Activated T-cell treated with anti-CD3 and anti-CD28 coated beads, Interleukin-2, amount 50 U/mL, for 1 hour (primary cell): ENCODE measurements at regions not wholly inside any gene's neighbourhood (a gene's known extent, or its start where the extent isn't known, plus 50 kb on each side); places are given as distances from the start of the nearest gene placed in this dataset.
"Not testable (repeated sequence)": the region's sequence is repeated elsewhere in the genome, so short reads cannot be mapped to it uniquely, and the experiment has no call there.

ENCODE experiments used
- DNase-seq: peaks from one replicate; pipeline ENCODE4 v3.0.0-alpha.2; 2020

- no peak for DNase-seq
Observed at GRCh38 chr6:156262014-156262413, 515.2 kb upstream of the ARID1B start.

- no peak for DNase-seq
Observed at GRCh38 chr6:156260815-156261214, 516.4 kb upstream of the ARID1B start.

GRCh38 chr6:156258981-156259380 is 518.2 kb upstream of the ARID1B start:
- no peak for DNase-seq

GRCh38 chr6:156256161-156256560 is 521.0 kb upstream of the ARID1B start:
- no peak for DNase-seq

GRCh38 chr6:156254240-156254639 is 522.9 kb upstream of the ARID1B start:
- no peak for DNase-seq

GRCh38 chr6:156250593-156250992 is 526.6 kb upstream of the ARID1B start:
- no peak for DNase-seq

- DNase-seq = no peak
Observed at GRCh38 chr6:156242206-156242605, 535.0 kb upstream of the ARID1B start.

GRCh38 chr6:156231026-156231765 is 546.0 kb upstream of the ARID1B start:
- DNase-seq = no peak

- no peak for DNase-seq
Observed at GRCh38 chr6:156219973-156220372, 557.2 kb upstream of the ARID1B start.

- no peak for DNase-seq
Observed at GRCh38 chr6:156205678-156206077, 571.5 kb upstream of the ARID1B start.

- DNase-seq = no peak
Observed at GRCh38 chr6:156199182-156199581, 578.0 kb upstream of the ARID1B start.

- no peak for DNase-seq
Observed at GRCh38 chr6:156197513-156197912, 579.7 kb upstream of the ARID1B start.

- no peak for DNase-seq
Observed at GRCh38 chr6:156194981-156195380, 582.2 kb upstream of the ARID1B start.

- no peak for DNase-seq
Observed at GRCh38 chr6:156193381-156193780, 583.8 kb upstream of the ARID1B start.

- DNase-seq = no peak
Observed at GRCh38 chr6:156191895-156192294, 585.3 kb upstream of the ARID1B start.

GRCh38 chr6:156191390-156191789 is 585.8 kb upstream of the ARID1B start:
- not testable (repeated sequence) for DNase-seq

- no peak for DNase-seq
Observed at GRCh38 chr6:156190270-156190669, 586.9 kb upstream of the ARID1B start.

- DNase-seq = no peak
Observed at GRCh38 chr6:156189714-156190113, 587.5 kb upstream of the ARID1B start.

GRCh38 chr6:156189195-156189594 is 588.0 kb upstream of the ARID1B start:
- no peak for DNase-seq

GRCh38 chr6:156185113-156185512 is 592.1 kb upstream of the ARID1B start:
- DNase-seq = no peak

GRCh38 chr6:156183678-156184077 is 593.5 kb upstream of the ARID1B start:
- DNase-seq = no peak

- DNase-seq = no peak
Observed at GRCh38 chr6:156182356-156182755, 594.8 kb upstream of the ARID1B start.

GRCh38 chr6:156181506-156181905 is 595.7 kb upstream of the ARID1B start:
- no peak for DNase-seq

- no peak for DNase-seq
Observed at GRCh38 chr6:156175971-156176421, 601.2 kb upstream of the ARID1B start.

GRCh38 chr6:156175433-156175832 is 601.7 kb upstream of the ARID1B start:
- DNase-seq = no peak
